Memory B cell (primary cell): ENCODE measurements at regions not wholly inside any gene's neighbourhood (a gene's known extent, or its start where the extent isn't known, plus 50 kb on each side); places are given as distances from the start of the nearest gene placed in this dataset.
"Not testable (repeated sequence)": the region's sequence is repeated elsewhere in the genome, so short reads cannot be mapped to it uniquely, and the experiment has no call there.

ENCODE experiments used
- ATAC-seq: fragments of 150-1000 bp; cut with Tn5 transposase; 2 replicates; pipeline ENCODE4 v1.10.0; 2021; ENCODE audit warnings: low read depth, mild to moderate bottlenecking, moderate library complexity
- DNase-seq, 2 donors: peaks; one replicate each; pipeline ENCODE4 v3.0.0; 2022; ENCODE audit warnings: low spot score in 2 of 2
- H3K27ac Mint-ChIP-seq: one replicate; pipeline ENCODE4 v1.8.0; 2022; ENCODE audit warnings: mild to moderate bottlenecking, moderate library complexity, mixed read lengths
- H3K27me3 Mint-ChIP-seq: one replicate; pipeline ENCODE4 v1.8.0; 2022; ENCODE audit warnings: mixed read lengths
- H3K36me3 Mint-ChIP-seq: one replicate; pipeline ENCODE4 v1.8.0; 2022; ENCODE audit warnings: mild to moderate bottlenecking, mixed read lengths
- H3K4me1 Mint-ChIP-seq: one replicate; pipeline ENCODE4 v1.8.0; 2022; ENCODE audit warnings: mixed read lengths
- H3K4me3 Mint-ChIP-seq: one replicate; pipeline ENCODE4 v1.8.0; 2022; ENCODE audit warnings: mild to moderate bottlenecking, moderate library complexity, mixed read lengths
- H3K9me3 Mint-ChIP-seq: one replicate; pipeline ENCODE4 v1.8.0; 2022; ENCODE audit warnings: mixed read lengths

GRCh38 chr3:196147116-196147515 lies 64.1 kb downstream of the ZDHHC19 start:
- Mint-ChIP-seq H3K9me3 (no peaks in the 10 kb centered on the region), H3K36me3 (no peaks in the 10 kb centered on the region), H3K27me3 (no peaks in the 10 kb centered on the region), H3K4me3 (no peak overlapping the region), H3K27ac (no peak overlapping the region), H3K4me1 (peaks cover 14% of the 10 kb centered on the region)
- DNase-seq, result no peak
- ATAC-seq, result no peak

- Mint-ChIP-seq H3K4me1 (peaks cover 23% of the 10 kb centered on the region), H3K36me3 (no peaks in the 10 kb centered on the region)
- DNase-seq, result no peak
These were observed 63.8 kb upstream of the TFRC start for GRCh38 chr3:196145468-196146262.

GRCh38 chr3:196144383-196145105 lies 62.7 kb upstream of the TFRC start:
- ATAC-seq (no peak), DNase-seq (no peak)
- Mint-ChIP-seq H3K4me1 (peaks cover 18% of the 10 kb centered on the region), H3K27ac (no peak overlapping the region), H3K36me3 (no peaks in the 10 kb centered on the region), H3K9me3 (no peaks in the 10 kb centered on the region), H3K4me3 (no peak overlapping the region), H3K27me3 (no peaks in the 10 kb centered on the region)

More at GRCh38 chr3:196145468-196146262, 63.8 kb upstream of the TFRC start:
- no peaks in the 10 kb centered on the region for H3K27me3 Mint-ChIP-seq
- ATAC-seq, result no peak
- no peak overlapping the region for H3K4me3 Mint-ChIP-seq
- no peak overlapping the region for H3K27ac Mint-ChIP-seq
- no peaks in the 10 kb centered on the region for H3K9me3 Mint-ChIP-seq

GRCh38 chr3:196143708-196144382 lies 62.0 kb upstream of the TFRC start:
- Mint-ChIP-seq H3K27me3 (no peaks in the 10 kb centered on the region), H3K36me3 (no peaks in the 10 kb centered on the region), H3K9me3 (no peaks in the 10 kb centered on the region), H3K4me1 (peaks cover 16% of the 10 kb centered on the region), H3K27ac (no peak overlapping the region), H3K4me3 (no peak overlapping the region)
- DNase-seq, result no peak
- no peak for ATAC-seq

GRCh38 chr3:196142202-196142956 lies 60.5 kb upstream of the TFRC start:
- DNase-seq (no peak), ATAC-seq (no peak)
- Mint-ChIP-seq H3K36me3 (no peaks in the 10 kb centered on the region), H3K27me3 (no peaks in the 10 kb centered on the region), H3K27ac (no peak overlapping the region), H3K4me1 (peaks cover 16% of the 10 kb centered on the region), H3K9me3 (no peaks in the 10 kb centered on the region), H3K4me3 (no peak overlapping the region)

- ATAC-seq (no peak), DNase-seq (no peak)
- no peak overlapping the region for H3K4me3 Mint-ChIP-seq
- no peaks in the 10 kb centered on the region for H3K36me3 Mint-ChIP-seq
- no peaks in the 10 kb centered on the region for H3K9me3 Mint-ChIP-seq
- peak overlapping the region; percentile 12 for H3K27ac Mint-ChIP-seq
- peaks cover 16% of the 10 kb centered on the region for H3K4me1 Mint-ChIP-seq
- no peaks in the 10 kb centered on the region for H3K27me3 Mint-ChIP-seq
These were observed 59.9 kb upstream of the TFRC start for GRCh38 chr3:196141866-196142201.

GRCh38 chr3:196141052-196141865 lies 59.4 kb upstream of the TFRC start:
- H3K9me3 Mint-ChIP-seq, result no peaks in the 10 kb centered on the region
- peak overlapping the region; percentile 12 for H3K27ac Mint-ChIP-seq
- DNase-seq (no peak), ATAC-seq (peak; percentile 74)
- no peaks in the 10 kb centered on the region for H3K36me3 Mint-ChIP-seq
- peaks cover 16% of the 10 kb centered on the region for H3K4me1 Mint-ChIP-seq
- H3K4me3 Mint-ChIP-seq, result peak overlapping the region; percentile 11
- no peaks in the 10 kb centered on the region for H3K27me3 Mint-ChIP-seq

GRCh38 chr3:196140224-196140623 lies 58.3 kb upstream of the TFRC start:
- no peaks in the 10 kb centered on the region for H3K36me3 Mint-ChIP-seq
- no peak overlapping the region for H3K27ac Mint-ChIP-seq
- no peak overlapping the region for H3K4me3 Mint-ChIP-seq
- no peak for DNase-seq
- no peaks in the 10 kb centered on the region for H3K9me3 Mint-ChIP-seq
- peaks cover 16% of the 10 kb centered on the region for H3K4me1 Mint-ChIP-seq
- ATAC-seq, result peak; percentile 64
- H3K27me3 Mint-ChIP-seq, result no peaks in the 10 kb centered on the region

GRCh38 chr3:196139281-196139680 lies 57.4 kb upstream of the TFRC start:
- Mint-ChIP-seq H3K27me3 (no peaks in the 10 kb centered on the region), H3K4me1 (peaks cover 15% of the 10 kb centered on the region), H3K36me3 (no peaks in the 10 kb centered on the region), H3K27ac (no peak overlapping the region), H3K9me3 (no peaks in the 10 kb centered on the region), H3K4me3 (no peak overlapping the region)
- no peak for DNase-seq
- no peak for ATAC-seq

- no peak for DNase-seq
- H3K36me3 Mint-ChIP-seq, result no peaks in the 10 kb centered on the region
- no peak overlapping the region for H3K4me3 Mint-ChIP-seq
- ATAC-seq, result no peak
- no peaks in the 10 kb centered on the region for H3K9me3 Mint-ChIP-seq
- no peaks in the 10 kb centered on the region for H3K27me3 Mint-ChIP-seq
- peaks cover 11% of the 10 kb centered on the region for H3K4me1 Mint-ChIP-seq
- H3K27ac Mint-ChIP-seq, result no peak overlapping the region
These were observed 56.8 kb upstream of the TFRC start for GRCh38 chr3:196138482-196139254.

GRCh38 chr3:196136640-196136989 lies 54.7 kb upstream of the TFRC start:
- H3K27ac Mint-ChIP-seq, H3K9me3 Mint-ChIP-seq, DNase-seq, ATAC-seq, H3K4me1 Mint-ChIP-seq, H3K27me3 Mint-ChIP-seq, H3K4me3 Mint-ChIP-seq, H3K36me3 Mint-ChIP-seq: not testable (repeated sequence)

- DNase-seq (no peak), ATAC-seq (no peak)
- Mint-ChIP-seq H3K27me3 (no peaks in the 10 kb centered on the region), H3K9me3 (no peaks in the 10 kb centered on the region), H3K4me1 (peaks cover 3% of the 10 kb centered on the region), H3K27ac (no peak overlapping the region), H3K4me3 (no peak overlapping the region), H3K36me3 (no peaks in the 10 kb centered on the region)
These were observed 54.1 kb upstream of the TFRC start for GRCh38 chr3:196135693-196136639.
